Fibroblast of villous mesenchyme (primary cell): ENCODE measurements at regions not wholly inside any gene's neighbourhood (a gene's known extent, or its start where the extent isn't known, plus 50 kb on each side); places are given as distances from the start of the nearest gene placed in this dataset.

ENCODE experiments used
- DNase-seq: peaks from one replicate; pipeline ENCODE4 v3.0.0-alpha.2; 2010; ENCODE audit warnings: low read depth
- H3K4me3 ChIP-seq: 2 replicates; pipeline ENCODE4 v1.5.1; 2011; ENCODE audit warnings: low read depth, mild to moderate bottlenecking, low read length
- CTCF ChIP-seq: IDR thresholded peaks from 2 replicates; pipeline ENCODE4 v1.5.1; 2012; ENCODE audit warnings: low read depth, mild to moderate bottlenecking, low read length; ENCODE audit not compliant: insufficient read depth

GRCh38 chr5:8034852-8035251 lies 165.9 kb downstream of the MTRR start:
- DNase-seq, result no peak
- no peak overlapping the region for H3K4me3 ChIP-seq
- TF ChIP-seq CTCF, result no peak

GRCh38 chr5:8048920-8049319 lies 180.0 kb downstream of the MTRR start:
- no peak for TF ChIP-seq CTCF
- no peak overlapping the region for H3K4me3 ChIP-seq
- DNase-seq, result no peak

- TF ChIP-seq CTCF, result no peak
These were observed 181.7 kb downstream of the MTRR start for GRCh38 chr5:8050616-8051175.

GRCh38 chr5:8053270-8053669 lies 184.3 kb downstream of the MTRR start:
- no peak for DNase-seq
- TF ChIP-seq CTCF, result no peak

More at GRCh38 chr5:8050616-8051175, 181.7 kb downstream of the MTRR start:
- H3K4me3 ChIP-seq, result no peak overlapping the region
- DNase-seq, result no peak

GRCh38 chr5:8057769-8058168 lies 188.8 kb downstream of the MTRR start:
- no peak for TF ChIP-seq CTCF
- no peak overlapping the region for H3K4me3 ChIP-seq
- no peak for DNase-seq

More at GRCh38 chr5:8053270-8053669, 184.3 kb downstream of the MTRR start:
- no peak overlapping the region for H3K4me3 ChIP-seq

- TF ChIP-seq CTCF, result no peak
- no peak for DNase-seq
- H3K4me3 ChIP-seq, result no peak overlapping the region
These were observed 189.8 kb downstream of the MTRR start for GRCh38 chr5:8058616-8059190.

GRCh38 chr5:8059337-8059736 lies 190.4 kb downstream of the MTRR start:
- H3K4me3 ChIP-seq, result no peak overlapping the region
- no peak for DNase-seq
- no peak for TF ChIP-seq CTCF
